ENCODE measurements at regions not wholly inside any gene's neighbourhood (a gene's known extent, or its start where the extent isn't known, plus 50 kb on each side); places are given as distances from the start of the nearest gene placed in this dataset.

- TF ChIP-seq POLR2A (IDR thresholded peaks at IDR 0.05; ENCODE audit: low read depth, low read length) = no peak
- TF ChIP-seq TAF1 (IDR thresholded peaks at IDR 0.05; ENCODE audit: low read depth, low read length) = no peak
- TF ChIP-seq POLR2AphosphoS5 (IDR thresholded peaks at IDR 0.05; ENCODE audit: low read depth, low read length) = no peak
- no peak for TF ChIP-seq SPI1 (IDR thresholded peaks at IDR 0.05; ENCODE audit: low read depth, low read length)
- TF ChIP-seq PAX5 (IDR thresholded peaks at IDR 0.05; ENCODE audit: insufficient read depth, low read length, severe bottlenecking) = no peak
Measured at GRCh38 chr20:60242836-60243505, 284.7 kb downstream of the CDH26 start.

All from GM12891 (cell line).